ENCODE measurements at regions not wholly inside any gene's neighbourhood (a gene's known extent, or its start where the extent isn't known, plus 50 kb on each side); places are given as distances from the start of the nearest gene placed in this dataset.
"Not testable (repeated sequence)": the region's sequence is repeated elsewhere in the genome, so short reads cannot be mapped to it uniquely, and the experiment has no call there.

- ATAC-seq, result no peak
- intact Hi-C loops (cut with DNase I), result no loop called here
- DNase-seq (ENCODE audit: low spot score), result no peak
Measured at GRCh38 chr12:46884362-46884761, 58.6 kb upstream of the SLC38A4 start.

GRCh38 chr12:46886541-46887041 is 60.8 kb upstream of the SLC38A4 start:
- DNase-seq (ENCODE audit: low spot score), result no peak
- ATAC-seq, result no peak
- intact Hi-C loops (cut with DNase I), result no loop called here

GRCh38 chr12:46887870-46888269 is 62.1 kb upstream of the SLC38A4 start:
- ATAC-seq (no peak), DNase-seq (ENCODE audit: low spot score) (no peak)
- intact Hi-C loops (cut with DNase I), result no loop called here

GRCh38 chr12:46888568-46888967 is 62.8 kb upstream of the SLC38A4 start:
- DNase-seq (ENCODE audit: low spot score) (no peak), ATAC-seq (no peak)
- intact Hi-C loops (cut with DNase I), result no loop called here

- DNase-seq (ENCODE audit: low spot score) (no peak), ATAC-seq (no peak)
- intact Hi-C loops (cut with DNase I), result no loop called here
Measured at GRCh38 chr12:46891306-46891705, 65.5 kb upstream of the SLC38A4 start.

- ATAC-seq (no peak), DNase-seq (ENCODE audit: low spot score) (no peak)
- intact Hi-C loops (cut with DNase I), result no loop called here
Measured at GRCh38 chr12:46892034-46892705, 66.4 kb upstream of the SLC38A4 start.

- no peak for ATAC-seq
- intact Hi-C loops (cut with DNase I), result no loop called here
- no peak for DNase-seq (ENCODE audit: low spot score)
Measured at GRCh38 chr12:46892887-46893286, 67.1 kb upstream of the SLC38A4 start.

GRCh38 chr12:46893434-46893833 is 67.6 kb upstream of the SLC38A4 start:
- intact Hi-C loops (cut with DNase I), result no loop called here
- ATAC-seq (no peak), DNase-seq (ENCODE audit: low spot score) (no peak)

- DNase-seq (ENCODE audit: low spot score) (no peak), ATAC-seq (no peak)
- intact Hi-C loops (cut with DNase I), result no loop called here
Measured at GRCh38 chr12:46895726-46896125, 69.9 kb upstream of the SLC38A4 start.

- ATAC-seq (no peak), DNase-seq (ENCODE audit: low spot score) (no peak)
- intact Hi-C loops (cut with DNase I), result no loop called here
Measured at GRCh38 chr12:46896680-46897079, 70.9 kb upstream of the SLC38A4 start.

GRCh38 chr12:46898152-46898931 is 72.5 kb upstream of the SLC38A4 start:
- ATAC-seq, result no peak
- no peak for DNase-seq (ENCODE audit: low spot score)
- intact Hi-C loops (cut with DNase I), result no loop called here

- no peak for DNase-seq (ENCODE audit: low spot score)
- intact Hi-C loops (cut with DNase I), result no loop called here
- ATAC-seq, result no peak
Measured at GRCh38 chr12:46898989-46899388, 73.2 kb upstream of the SLC38A4 start.

- intact Hi-C loops (cut with DNase I), result no loop called here
- no peak for DNase-seq (ENCODE audit: low spot score)
- no peak for ATAC-seq
Measured at GRCh38 chr12:46900734-46901463, 75.1 kb upstream of the SLC38A4 start.

GRCh38 chr12:46901464-46902205 is 75.8 kb upstream of the SLC38A4 start:
- no peak for ATAC-seq
- intact Hi-C loops (cut with DNase I), result no loop called here
- no peak for DNase-seq (ENCODE audit: low spot score)

- DNase-seq (ENCODE audit: low spot score) (no peak), ATAC-seq (no peak)
- intact Hi-C loops (cut with DNase I), result no loop called here
Measured at GRCh38 chr12:46903058-46903457, 77.3 kb upstream of the SLC38A4 start.

- ATAC-seq (no peak), DNase-seq (ENCODE audit: low spot score) (no peak)
- intact Hi-C loops (cut with DNase I), result no loop called here
Measured at GRCh38 chr12:46904406-46905238, 78.8 kb upstream of the SLC38A4 start.

- DNase-seq (ENCODE audit: low spot score); intact Hi-C loops (cut with DNase I); ATAC-seq: not testable (repeated sequence)
Measured at GRCh38 chr12:46905239-46905627, 79.4 kb upstream of the SLC38A4 start.

- intact Hi-C loops (cut with DNase I), result no loop called here
- ATAC-seq, result no peak
- no peak for DNase-seq (ENCODE audit: low spot score)
Measured at GRCh38 chr12:46907791-46908190, 82.0 kb upstream of the SLC38A4 start.

All from sciatic nerve (tissue), 2 donors.